ENCODE measurements at regions not wholly inside any gene's neighbourhood (a gene's known extent, or its start where the extent isn't known, plus 50 kb on each side); places are given as distances from the start of the nearest gene placed in this dataset.

- dilution Hi-C loops (cut with MboI; ENCODE audit: extremely low pct_ligation_motif_present, low sequenced_read_pairs), result no loop called here
- H3K9ac ChIP-seq (replicated peaks; ENCODE audit: extremely low read depth, insufficient read depth, low read length), result no peak overlapping the region
- no peak for DNase-seq (ENCODE audit: low read depth, low spot score)
These were observed 180.9 kb upstream of the SYT1 start for GRCh38 chr12:78683626-78684025.

More at GRCh38 chr12:78683626-78684025, 180.9 kb upstream of the SYT1 start:
- no peaks in the 10 kb centered on the region for H4K20me1 ChIP-seq (replicated peaks; ENCODE audit: control insufficient read depth, extremely low read depth, insufficient read depth, low read length)
- FAIRE-seq, result no peak
- intact Hi-C loops (cut with micrococcal nuclease), result loop anchor here (1.0 to 5.0 kb wide), 2 partner anchors 21 to 179 kb away; partner anchors contain the start of gene SYT1
- BruUV-seq (replicated peaks), result TSS peak; percentile 94
- H3K4me3 ChIP-seq (replicated peaks in 1 of 3; ENCODE audit: insufficient read depth in 1 of 3, low read depth in 1 of 3, low read length in 3 of 3), result no peak overlapping the region
- no peaks in the 10 kb centered on the region for H3K9me3 ChIP-seq (replicated peaks; ENCODE audit: control insufficient read depth, insufficient read depth, low read length)
- POLR2A ChIA-PET, result no interaction called here
- H3K27ac ChIP-seq (ENCODE audit: insufficient read depth, low read depth, low read length), result no peak overlapping the region
- CTCF ChIA-PET, result interaction anchor here (2.0 kb wide), 1 partner anchor 20 kb away, joined by 7 read pairs; no protein-coding TSS in a partner anchor
- TF ChIP-seq POLR2A (IDR thresholded peaks at IDR 0.05; ENCODE audit: low read depth, low read length) (no peak), MYC (IDR thresholded peaks at IDR 0.05; ENCODE audit: low read depth, low read length) (no peak), MAX (IDR thresholded peaks at IDR 0.05; ENCODE audit: insufficient read depth, insufficient read length) (no peak), JUN (IDR thresholded peaks at IDR 0.05; ENCODE audit: borderline replicate concordance, insufficient read depth, insufficient read length, low read depth) (no peak), CTCF (IDR thresholded peaks at IDR 0.05; ENCODE audit: extremely low read depth in 1 of 2, insufficient read depth in 1 of 2, low read depth in 1 of 2, low read length in 2 of 2) (no peak), EZH2 (IDR thresholded peaks at IDR 0.05; ENCODE audit: borderline replicate concordance, low read depth, low read length, severe bottlenecking) (no peak), POLR2AphosphoS5 (IDR thresholded peaks at IDR 0.05; ENCODE audit: insufficient read depth, low read depth, low read length) (no peak), FOS (IDR thresholded peaks at IDR 0.05; ENCODE audit: borderline replicate concordance, insufficient read depth, low read length) (no peak), GATA2 (IDR thresholded peaks at IDR 0.05; ENCODE audit: insufficient read depth, insufficient read length, low read depth, low read length) (no peak)
- no peaks in the 10 kb centered on the region for H3K9me1 ChIP-seq (replicated peaks; ENCODE audit: control insufficient read depth, extremely low read depth, insufficient read depth, low read length)
- H3K27me3 ChIP-seq (ENCODE audit: control insufficient read depth in 2 of 2, insufficient read depth in 2 of 2, low read length in 2 of 2), result no peaks in the 10 kb centered on the region
- H2AFZ ChIP-seq (ENCODE audit: low read depth, low read length), result no peak overlapping the region
- H3K4me2 ChIP-seq (ENCODE audit: insufficient read depth, low read length), result no peak overlapping the region
- no peaks in the 10 kb centered on the region for H3K36me3 ChIP-seq (ENCODE audit: control insufficient read depth in 2 of 2, extremely low read depth in 1 of 2, insufficient read depth in 2 of 2, low read length in 2 of 2)
- no peaks in the 10 kb centered on the region for H3K79me2 ChIP-seq (ENCODE audit: control insufficient read depth, insufficient read depth, low read length)
- H3K4me1 ChIP-seq (ENCODE audit: control insufficient read depth, extremely low read depth, insufficient read depth, low read length), result peaks cover 20% of the 10 kb centered on the region
